Mesodermal cell (in vitro differentiated cells): ENCODE measurements at regions not wholly inside any gene's neighbourhood (a gene's known extent, or its start where the extent isn't known, plus 50 kb on each side); places are given as distances from the start of the nearest gene placed in this dataset.
"Not testable (repeated sequence)": the region's sequence is repeated elsewhere in the genome, so short reads cannot be mapped to it uniquely, and the experiment has no call there.

Source experiments
- H3K27ac ChIP-seq: 2 replicates; pipeline ENCODE4 v1.7.0; 2013; ENCODE audit warnings: mild to moderate bottlenecking, low read depth, low read length, moderate library complexity; ENCODE audit not compliant: severe bottlenecking
- H3K36me3 ChIP-seq: 2 replicates; pipeline ENCODE4 v1.7.1; 2013; ENCODE audit warnings: mild to moderate bottlenecking, low read length, moderate library complexity; ENCODE audit not compliant: control insufficient read depth, insufficient read depth
- H3K4me1 ChIP-seq: one replicate; pipeline ENCODE4 v1.7.1; 2013; ENCODE audit warnings: mild to moderate bottlenecking, low read length; ENCODE audit not compliant: insufficient read depth, control insufficient read depth, poor library complexity, severe bottlenecking
- H3K4me3 ChIP-seq: 2 replicates; pipeline ENCODE4 v1.7.0; 2013; ENCODE audit warnings: low read length, control low read depth, mild to moderate bottlenecking; ENCODE audit not compliant: insufficient read depth, poor library complexity, severe bottlenecking; ENCODE audit errors: extremely low read depth
- H3K9me3 ChIP-seq: 2 replicates; pipeline ENCODE4 v1.7.1; 2013; ENCODE audit warnings: mild to moderate bottlenecking, low read length, moderate library complexity; ENCODE audit not compliant: control insufficient read depth
- WGBS, 2 experiments: methylation state at CpG; one replicate each; pipeline ENCODE4 v1.1.5; 2013; ENCODE audit warnings: missing lambda C conversion rate in 2 of 2; ENCODE audit not compliant: insufficient coverage in 2 of 2; 5-methylcytosine and 5-hydroxymethylcytosine counted together

GRCh38 chr10:64358907-64359306 is 837.7 kb downstream of the REEP3 start:
- Histone ChIP-seq H3K4me1 (no peaks in the 10 kb centered on the region), H3K36me3 (no peaks in the 10 kb centered on the region), H3K27ac (no peak overlapping the region), H3K9me3 (peaks cover 9% of the 10 kb centered on the region), H3K4me3 (no peak overlapping the region)
- WGBS, 2 experiments = 82 to 86% methylated on average over 2 to 3 of the region's 4 CpGs

DNA sequence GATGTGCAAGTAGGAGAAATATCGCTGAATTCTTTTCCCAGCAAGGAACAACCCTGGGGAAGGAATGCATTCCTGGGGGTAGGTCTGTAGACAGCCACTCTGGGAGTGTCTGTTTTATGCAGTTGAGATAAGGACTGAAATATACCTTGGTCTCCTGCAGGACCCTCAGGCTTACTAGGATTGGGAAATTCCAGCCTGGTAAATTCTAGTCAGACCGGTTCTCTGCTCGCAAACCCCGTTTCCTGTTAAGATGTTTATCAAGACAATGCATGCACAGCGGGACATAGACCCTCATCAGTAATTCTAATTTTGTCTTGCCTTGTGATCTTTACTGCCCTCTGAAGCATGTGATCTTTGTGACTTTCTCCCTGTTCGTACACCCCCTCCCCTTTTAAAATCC is 839.0 kb downstream of the REEP3 start:
- 88 to 93% methylated on average over 6 of the region's 6 CpGs for WGBS, 2 experiments
- not testable (repeated sequence) for H3K9me3 ChIP-seq, H3K4me3 ChIP-seq, H3K27ac ChIP-seq, H3K36me3 ChIP-seq, H3K4me1 ChIP-seq

GRCh38 chr10:64363687-64364086 is 842.5 kb downstream of the REEP3 start:
- Histone ChIP-seq H3K27ac (no peak overlapping the region), H3K4me1 (no peaks in the 10 kb centered on the region), H3K9me3 (peaks cover 9% of the 10 kb centered on the region), H3K4me3 (no peak overlapping the region), H3K36me3 (no peaks in the 10 kb centered on the region)
- whole genome bisulfite sequencing, 2 experiments = 100% methylated on average over 1 of the region's 1 CpG; no CpG with 5 or more reads in 1 of the 2 experiments

GRCh38 chr10:64365663-64366062 is 844.5 kb downstream of the REEP3 start:
- no peak overlapping the region for H3K4me3 ChIP-seq
- no peaks in the 10 kb centered on the region for H3K36me3 ChIP-seq
- 100% methylated on average over 3 of the region's 3 CpGs; no CpG with 5 or more reads in 1 of the 2 experiments for WGBS, 2 experiments
- no peaks in the 10 kb centered on the region for H3K4me1 ChIP-seq
- H3K27ac ChIP-seq = no peak overlapping the region
- peaks cover 2% of the 10 kb centered on the region for H3K9me3 ChIP-seq

- Histone ChIP-seq H3K4me3 (no peak overlapping the region), H3K9me3 (no peaks in the 10 kb centered on the region), H3K36me3 (no peaks in the 10 kb centered on the region), H3K27ac (no peak overlapping the region), H3K4me1 (no peaks in the 10 kb centered on the region)
- 90 to 92% methylated on average over 2 of the region's 3 CpGs for WGBS, 2 experiments
These were observed 847.1 kb downstream of the REEP3 start for GRCh38 chr10:64368298-64368697.

- Histone ChIP-seq H3K36me3 (no peaks in the 10 kb centered on the region), H3K27ac (no peak overlapping the region), H3K9me3 (no peaks in the 10 kb centered on the region), H3K4me3 (no peak overlapping the region), H3K4me1 (no peaks in the 10 kb centered on the region)
- WGBS, 2 experiments = no CpG with 5 or more reads among the region's 1 CpG
These were observed 848.9 kb downstream of the REEP3 start for GRCh38 chr10:64369885-64370773.

- Histone ChIP-seq H3K4me1 (no peaks in the 10 kb centered on the region), H3K4me3 (no peak overlapping the region), H3K27ac (no peak overlapping the region), H3K36me3 (no peaks in the 10 kb centered on the region), H3K9me3 (no peaks in the 10 kb centered on the region)
These were observed 853.1 kb downstream of the REEP3 start for GRCh38 chr10:64374346-64374745.

DNA sequence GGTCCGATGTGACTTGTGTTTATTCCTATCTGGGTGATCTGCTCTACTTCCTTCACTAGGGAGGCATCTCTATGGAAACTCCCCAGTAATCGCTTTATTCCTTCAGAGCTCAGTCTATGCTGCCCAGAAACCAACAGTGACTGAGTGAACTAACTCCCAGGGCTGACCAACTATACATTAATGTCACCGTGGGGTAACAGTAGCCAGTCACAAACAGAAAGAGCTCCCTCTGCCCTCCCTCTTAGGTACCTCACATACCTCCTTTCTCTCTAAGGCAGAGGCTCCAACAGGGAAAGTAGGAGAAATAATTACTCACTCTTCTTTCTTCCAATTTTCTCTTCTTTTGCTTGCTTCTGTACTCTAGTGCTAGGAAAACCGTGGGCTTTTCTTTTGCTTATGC is 855.0 kb downstream of the REEP3 start:
- H3K4me3 ChIP-seq = no peak overlapping the region
- 56 to 100% methylated on average over 1 to 3 of the region's 4 CpGs for WGBS, 2 experiments

DNA sequence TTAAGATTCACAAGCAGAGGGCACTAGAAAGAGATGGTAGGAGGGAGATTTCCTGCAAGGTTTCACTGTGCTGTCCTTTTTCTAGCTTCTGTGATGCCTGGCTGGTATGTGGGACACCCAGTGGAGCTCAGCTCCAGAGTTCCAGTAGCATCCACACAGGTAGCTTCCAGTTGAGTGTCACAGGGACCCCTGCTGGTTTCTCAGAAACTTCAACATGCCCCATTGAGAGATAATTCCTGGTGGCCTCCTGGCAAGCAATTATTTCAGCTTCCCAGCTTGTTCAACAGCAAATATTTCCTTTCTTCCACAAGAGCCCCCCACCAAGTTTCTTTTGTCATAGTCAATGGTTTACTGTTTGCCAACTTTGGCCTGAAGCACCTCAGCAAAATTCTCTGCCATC is 858.7 kb downstream of the REEP3 start:
- Histone ChIP-seq H3K9me3 (no peaks in the 10 kb centered on the region), H3K27ac (no peak overlapping the region), H3K36me3 (no peaks in the 10 kb centered on the region), H3K4me1 (no peaks in the 10 kb centered on the region), H3K4me3 (no peak overlapping the region)

More for the DNA sequence above, 855.0 kb downstream of the REEP3 start:
- no peaks in the 10 kb centered on the region for H3K36me3 ChIP-seq
- no peak overlapping the region for H3K27ac ChIP-seq
- no peaks in the 10 kb centered on the region for H3K4me1 ChIP-seq
- H3K9me3 ChIP-seq = no peaks in the 10 kb centered on the region

DNA sequence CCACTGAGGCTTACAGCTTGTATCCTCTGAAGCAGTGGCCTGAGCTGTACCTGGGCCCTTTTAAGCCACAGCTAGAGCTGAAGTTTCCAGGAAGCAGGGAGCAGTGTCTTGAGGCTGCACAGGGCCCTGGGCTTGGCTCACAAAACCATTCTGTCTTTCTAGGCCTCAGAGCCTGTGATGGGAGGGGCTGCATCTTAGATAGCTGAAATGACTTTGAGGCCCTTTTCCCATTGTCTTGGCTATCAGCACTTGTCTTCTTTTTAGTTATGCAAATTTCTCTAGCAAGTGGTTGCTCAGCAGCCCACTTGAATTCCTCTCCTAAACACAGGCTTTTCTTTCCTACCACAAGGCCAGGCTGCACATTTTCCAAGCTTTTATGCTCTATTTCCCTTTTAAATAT is 864.2 kb downstream of the REEP3 start:
- no peak overlapping the region for H3K27ac ChIP-seq
- H3K36me3 ChIP-seq = no peaks in the 10 kb centered on the region
- H3K4me1 ChIP-seq = no peaks in the 10 kb centered on the region
- no peak overlapping the region for H3K4me3 ChIP-seq
- H3K9me3 ChIP-seq = no peaks in the 10 kb centered on the region

DNA sequence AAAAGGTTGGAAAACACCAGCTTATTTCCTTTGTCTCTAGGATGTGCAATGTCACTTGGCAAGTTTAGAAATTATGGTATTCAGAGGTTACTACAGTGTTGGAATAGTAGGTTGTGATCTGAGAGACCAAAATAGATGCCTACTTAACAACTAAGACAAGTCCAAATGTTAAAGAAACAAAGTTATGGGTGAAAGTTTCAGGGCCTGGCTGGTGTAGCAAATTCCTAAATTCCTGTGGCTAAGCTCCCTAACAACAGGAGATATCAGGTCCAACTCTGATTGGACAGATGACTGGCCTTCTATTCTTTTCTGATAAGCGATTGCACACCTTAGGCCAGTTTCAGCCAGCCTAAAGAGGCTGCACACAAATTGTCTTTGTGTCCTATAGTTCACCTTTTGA is 873.5 kb downstream of the REEP3 start:
- 75 to 100% methylated on average over 1 of the region's 1 CpG for WGBS, 2 experiments
- no peaks in the 10 kb centered on the region for H3K9me3 ChIP-seq
- peak overlapping the region; percentile 54 for H3K27ac ChIP-seq
- H3K36me3 ChIP-seq = no peaks in the 10 kb centered on the region
- H3K4me1 ChIP-seq = peaks cover 23% of the 10 kb centered on the region
- no peak overlapping the region for H3K4me3 ChIP-seq
